ENCODE measurements at regions not wholly inside any gene's neighbourhood (a gene's known extent, or its start where the extent isn't known, plus 50 kb on each side); places are given as distances from the start of the nearest gene placed in this dataset.
A peak's percentile ranks its signal among the peaks of the same experiment; 100 is the strongest.

- Histone ChIP-seq H3K36me3 (no peaks in the 10 kb centered on the region), H3K4me3 (no peak overlapping the region), H3K9me3 (ENCODE audit: low read depth) (no peaks in the 10 kb centered on the region), H3K27me3 (no peaks in the 10 kb centered on the region), H3K27ac (no peak overlapping the region), H3K4me1 (ENCODE audit: low read depth) (no peaks in the 10 kb centered on the region)
- no peak for TF ChIP-seq CTCF (IDR thresholded peaks at IDR 0.05; ENCODE audit: low read depth, low read length)
- DNase-seq (ENCODE audit: low read depth in 1 of 2, low spot score in 1 of 2), result no peak
These were observed 62.7 kb upstream of the PGM2 start for GRCh38 chr4:37763831-37764230.

- H3K9me3 ChIP-seq (ENCODE audit: low read depth), result no peaks in the 10 kb centered on the region
- H3K36me3 ChIP-seq, result no peaks in the 10 kb centered on the region
- no peak overlapping the region for H3K27ac ChIP-seq
- TF ChIP-seq CTCF (IDR thresholded peaks at IDR 0.05; ENCODE audit: low read depth, low read length), result no peak
- no peak for DNase-seq (ENCODE audit: low read depth in 1 of 2, low spot score in 1 of 2)
- H3K4me3 ChIP-seq, result no peak overlapping the region
- peaks cover 4% of the 10 kb centered on the region for H3K4me1 ChIP-seq (ENCODE audit: low read depth)
- no peaks in the 10 kb centered on the region for H3K27me3 ChIP-seq
These were observed 63.5 kb upstream of the PGM2 start for GRCh38 chr4:37762991-37763368.

GRCh38 chr4:37762294-37762990 lies 64.0 kb upstream of the PGM2 start:
- peak in 1 of 2 donors; percentile 61 for DNase-seq (ENCODE audit: low read depth in 1 of 2, low spot score in 1 of 2)
- Histone ChIP-seq H3K4me3 (no peak overlapping the region), H3K27ac (no peak overlapping the region), H3K9me3 (ENCODE audit: low read depth) (no peaks in the 10 kb centered on the region), H3K36me3 (no peaks in the 10 kb centered on the region), H3K4me1 (ENCODE audit: low read depth) (peaks cover 6% of the 10 kb centered on the region), H3K27me3 (no peaks in the 10 kb centered on the region)
- no peak for TF ChIP-seq CTCF (IDR thresholded peaks at IDR 0.05; ENCODE audit: low read depth, low read length)

GRCh38 chr4:37760840-37761239 lies 65.6 kb upstream of the PGM2 start:
- Histone ChIP-seq H3K27me3 (no peaks in the 10 kb centered on the region), H3K4me1 (ENCODE audit: low read depth) (peaks cover 6% of the 10 kb centered on the region), H3K27ac (no peak overlapping the region), H3K4me3 (no peak overlapping the region), H3K36me3 (no peaks in the 10 kb centered on the region), H3K9me3 (ENCODE audit: low read depth) (no peaks in the 10 kb centered on the region)
- TF ChIP-seq CTCF (IDR thresholded peaks at IDR 0.05; ENCODE audit: low read depth, low read length), result no peak
- DNase-seq (ENCODE audit: low read depth in 1 of 2, low spot score in 1 of 2), result peak in 1 of 2 donors; percentile 68

DNA sequence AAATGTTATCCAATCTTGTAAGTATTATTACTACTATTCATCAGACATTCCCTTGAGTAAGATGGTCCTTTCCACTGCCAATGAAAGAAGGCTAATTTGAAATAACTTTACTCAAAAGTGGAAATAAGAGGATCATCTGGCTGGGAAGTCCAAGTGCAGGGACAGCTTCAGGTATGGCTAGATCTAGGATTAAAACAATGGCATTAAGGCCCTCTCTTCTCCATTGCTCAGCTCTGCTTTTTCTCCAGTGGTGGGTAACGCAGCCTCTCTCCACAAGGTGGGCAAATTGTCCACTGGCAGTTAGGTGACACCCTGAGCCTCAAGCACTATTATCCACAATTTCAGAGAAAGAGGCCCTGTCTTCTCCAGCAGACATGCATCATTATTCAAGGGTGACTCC lies 66.7 kb upstream of the PGM2 start:
- DNase-seq (ENCODE audit: low read depth in 1 of 2, low spot score in 1 of 2), result no peak
- no peak for TF ChIP-seq CTCF (IDR thresholded peaks at IDR 0.05; ENCODE audit: low read depth, low read length)
- Histone ChIP-seq H3K27me3 (no peaks in the 10 kb centered on the region), H3K4me3 (no peak overlapping the region), H3K36me3 (no peaks in the 10 kb centered on the region), H3K27ac (no peak overlapping the region), H3K9me3 (ENCODE audit: low read depth) (no peaks in the 10 kb centered on the region), H3K4me1 (ENCODE audit: low read depth) (peaks cover 6% of the 10 kb centered on the region)

Measured in cardiac muscle cell (in vitro differentiated cells and primary cell).